IgD-negative memory B cell (primary cell): ENCODE measurements at regions not wholly inside any gene's neighbourhood (a gene's known extent, or its start where the extent isn't known, plus 50 kb on each side); places are given as distances from the start of the nearest gene placed in this dataset.
A peak's percentile ranks its signal among the peaks of the same experiment; 100 is the strongest.

Source experiments
- H3K27ac Mint-ChIP-seq, 3 donors: one replicate each; pipeline ENCODE4 v1.8.0; 2020 to 2022; ENCODE audit warnings: mild to moderate bottlenecking in 3 of 3, mixed read lengths in 3 of 3, moderate library complexity in 1 of 3
- H3K27me3 Mint-ChIP-seq: one replicate; pipeline ENCODE4 v1.8.0; 2021; ENCODE audit warnings: mixed read lengths
- H3K36me3 Mint-ChIP-seq: one replicate; pipeline ENCODE4 v1.8.0; 2020; ENCODE audit warnings: mild to moderate bottlenecking, mixed read lengths
- H3K4me1 Mint-ChIP-seq, 3 donors: one replicate each; pipeline ENCODE4 v1.8.0; 2020 to 2022; ENCODE audit warnings: mixed read lengths in 3 of 3, mild to moderate bottlenecking in 1 of 3
- H3K4me3 Mint-ChIP-seq, 4 donors: one replicate each; pipeline ENCODE4 v1.8.0; 2020 to 2022; ENCODE audit warnings: mild to moderate bottlenecking in 4 of 4, mixed read lengths in 4 of 4, moderate library complexity in 3 of 4
- H3K9me3 Mint-ChIP-seq, 3 donors: one replicate each; pipeline ENCODE4 v1.8.0; 2020 to 2021; ENCODE audit warnings: mixed read lengths in 3 of 3, mild to moderate bottlenecking in 1 of 3

DNA sequence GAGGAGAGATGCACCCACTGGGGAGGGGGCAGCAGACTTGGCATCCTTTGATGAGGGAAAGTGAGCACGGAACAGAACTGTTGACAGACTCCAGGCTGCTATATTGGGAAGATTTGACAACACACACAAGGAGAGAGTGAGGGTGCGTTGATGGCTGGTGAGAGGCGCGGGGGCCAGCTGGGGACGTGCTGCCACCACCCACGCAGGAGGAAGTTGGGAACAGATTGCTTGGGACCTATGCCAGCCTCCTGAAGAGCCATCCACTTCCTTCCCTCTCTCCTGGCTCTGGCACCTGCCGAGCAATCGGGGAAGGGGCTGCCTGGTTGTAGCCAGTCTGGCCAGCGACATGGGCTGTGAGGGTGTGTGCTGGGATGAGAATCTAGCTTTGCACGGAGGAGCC is 223.7 kb upstream of the CSF3R start:
- no peaks in the 10 kb centered on the region for H3K9me3 Mint-ChIP-seq
- no peaks in the 10 kb centered on the region for H3K36me3 Mint-ChIP-seq
- H3K27me3 Mint-ChIP-seq = peaks cover 33% of the 10 kb centered on the region
- peaks cover 2 to 10% (median 8%) of the 10 kb centered on the region in 3 donors for H3K4me1 Mint-ChIP-seq
- no peak overlapping the region for H3K4me3 Mint-ChIP-seq
- H3K27ac Mint-ChIP-seq = no peak overlapping the region

DNA sequence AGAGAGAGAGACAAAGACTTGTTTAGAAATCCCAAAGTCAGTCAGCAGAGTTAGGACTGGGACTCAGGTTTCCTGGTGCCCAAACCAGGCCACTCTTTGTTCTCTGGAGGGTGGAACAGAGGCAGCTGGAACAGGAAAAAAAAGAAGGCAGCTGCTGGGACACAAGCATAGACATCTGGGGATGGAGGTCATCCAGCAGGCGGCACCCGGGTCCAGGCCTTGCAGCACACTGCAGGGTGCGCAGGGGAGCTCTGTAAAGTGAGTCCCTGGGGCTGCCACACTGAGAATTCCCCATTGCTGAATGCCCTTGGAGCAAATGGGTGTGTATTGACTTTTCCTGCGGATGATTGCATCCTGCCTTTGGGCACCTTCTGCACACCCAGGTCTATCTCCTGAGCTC is 222.9 kb upstream of the CSF3R start:
- Mint-ChIP-seq H3K4me3 (no peak overlapping the region), H3K36me3 (no peaks in the 10 kb centered on the region), H3K9me3 (no peaks in the 10 kb centered on the region), H3K4me1 (peaks cover 2 to 10% (median 8%) of the 10 kb centered on the region in 3 donors), H3K27me3 (peaks cover 35% of the 10 kb centered on the region), H3K27ac (no peak overlapping the region)

DNA sequence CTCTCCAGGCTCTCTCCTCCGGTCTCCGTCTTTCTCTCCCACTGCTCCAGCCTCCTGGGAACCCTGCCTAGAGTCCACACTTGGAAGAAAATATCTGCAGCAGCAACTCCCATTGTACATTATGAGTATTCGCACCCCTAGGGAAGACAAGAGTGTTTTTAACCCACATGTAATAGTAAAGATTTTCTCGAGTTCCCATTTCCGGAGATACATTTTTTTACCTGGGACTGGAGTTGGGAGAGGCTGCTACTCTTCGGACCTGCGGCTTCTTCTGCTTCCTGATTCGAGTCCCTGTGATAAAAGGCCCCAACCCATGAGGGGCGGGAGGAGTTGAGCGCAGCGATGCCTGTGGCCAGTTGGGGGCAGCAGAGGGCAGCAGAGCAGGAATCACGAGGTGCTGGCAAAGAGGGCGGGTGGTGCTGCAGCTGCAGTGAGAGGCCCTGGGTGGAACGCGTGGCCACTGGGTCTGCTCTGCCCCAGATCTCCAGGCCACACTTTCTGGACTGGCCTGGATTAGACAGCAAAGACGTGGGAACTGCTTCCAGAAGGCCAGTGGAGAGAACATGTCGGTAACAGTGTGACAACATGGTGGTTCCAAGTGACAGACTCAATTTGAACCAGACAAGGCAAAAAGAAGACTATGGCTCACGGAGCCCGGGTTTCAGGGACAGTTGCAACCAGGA is 221.0 kb upstream of the CSF3R start:
- Mint-ChIP-seq H3K9me3 (no peaks in the 10 kb centered on the region), H3K36me3 (no peaks in the 10 kb centered on the region), H3K4me3 (no peak overlapping the region), H3K4me1 (peaks cover 2 to 10% (median 8%) of the 10 kb centered on the region in 3 donors), H3K27me3 (peaks cover 29% of the 10 kb centered on the region), H3K27ac (peak overlapping the region in 1 of 3 donors; percentile 67)

DNA sequence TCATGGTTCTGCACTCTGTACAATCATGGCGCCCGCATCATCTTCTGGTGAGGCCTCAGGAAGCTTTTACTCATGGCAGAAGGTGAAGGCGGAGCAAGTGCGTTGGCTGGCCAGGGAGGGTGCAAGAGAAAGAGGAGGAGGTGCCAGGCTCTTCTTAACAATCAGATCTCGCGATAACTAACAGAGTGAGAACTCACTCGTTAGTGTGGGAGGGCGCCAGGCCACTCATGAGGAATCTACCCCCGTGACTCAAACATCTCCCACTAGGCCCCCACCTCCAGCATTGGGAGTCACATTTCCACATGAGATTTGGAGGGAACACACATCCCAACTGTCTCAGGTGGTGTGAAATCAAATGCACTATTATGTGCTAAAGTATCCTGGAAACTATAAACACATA is 220.2 kb upstream of the CSF3R start:
- peaks cover 29% of the 10 kb centered on the region for H3K27me3 Mint-ChIP-seq
- H3K27ac Mint-ChIP-seq = no peak overlapping the region
- H3K9me3 Mint-ChIP-seq = no peaks in the 10 kb centered on the region

DNA sequence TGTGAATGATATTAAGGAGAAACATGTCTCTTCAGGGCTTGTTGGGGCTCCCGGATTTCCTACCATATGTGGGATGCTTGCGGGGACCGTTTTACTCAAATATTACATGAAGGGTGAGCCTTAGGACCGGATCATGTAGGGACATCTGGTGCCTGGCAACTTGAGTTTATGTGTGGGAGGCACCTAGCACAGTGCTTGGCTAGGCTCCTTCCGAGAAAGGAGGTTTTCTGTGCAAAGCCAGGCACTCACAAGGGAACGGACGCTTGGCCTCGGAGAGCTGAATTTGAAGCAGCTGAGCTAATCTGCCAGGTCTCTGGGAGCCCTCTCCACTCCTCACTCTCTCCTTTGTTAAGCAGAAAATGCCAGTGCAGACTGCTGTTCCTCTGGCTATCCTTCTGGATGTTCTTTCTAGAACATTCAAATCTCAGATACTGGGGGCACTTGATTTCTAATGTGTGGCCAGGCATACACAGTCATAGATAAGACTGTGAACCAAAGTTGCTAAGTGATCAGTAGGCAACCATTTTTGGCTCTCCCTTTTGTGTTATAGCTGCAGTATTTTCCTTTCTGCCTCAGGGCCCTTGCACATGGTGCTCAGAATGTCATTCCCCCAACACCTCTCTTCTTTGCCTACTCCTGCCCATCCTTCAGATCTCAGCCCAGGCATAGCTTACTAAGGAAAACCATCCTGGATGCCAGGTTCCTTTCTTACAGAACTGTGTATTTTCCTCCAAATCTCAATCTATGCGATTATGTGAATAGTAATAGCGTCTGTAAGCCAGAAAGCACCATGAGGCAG is 216.6 kb upstream of the CSF3R start:
- no peaks in the 10 kb centered on the region for H3K36me3 Mint-ChIP-seq
- H3K9me3 Mint-ChIP-seq = no peaks in the 10 kb centered on the region
- peaks cover 0 to 8% (median 6%) of the 10 kb centered on the region in 3 donors for H3K4me1 Mint-ChIP-seq
- no peak overlapping the region for H3K27ac Mint-ChIP-seq
- no peak overlapping the region for H3K4me3 Mint-ChIP-seq
- peaks cover 20% of the 10 kb centered on the region for H3K27me3 Mint-ChIP-seq

More for the DNA sequence above, 220.2 kb upstream of the CSF3R start:
- H3K36me3 Mint-ChIP-seq = no peaks in the 10 kb centered on the region
- H3K4me3 Mint-ChIP-seq = no peak overlapping the region
- H3K4me1 Mint-ChIP-seq = peaks cover 2 to 10% (median 8%) of the 10 kb centered on the region in 3 donors

DNA sequence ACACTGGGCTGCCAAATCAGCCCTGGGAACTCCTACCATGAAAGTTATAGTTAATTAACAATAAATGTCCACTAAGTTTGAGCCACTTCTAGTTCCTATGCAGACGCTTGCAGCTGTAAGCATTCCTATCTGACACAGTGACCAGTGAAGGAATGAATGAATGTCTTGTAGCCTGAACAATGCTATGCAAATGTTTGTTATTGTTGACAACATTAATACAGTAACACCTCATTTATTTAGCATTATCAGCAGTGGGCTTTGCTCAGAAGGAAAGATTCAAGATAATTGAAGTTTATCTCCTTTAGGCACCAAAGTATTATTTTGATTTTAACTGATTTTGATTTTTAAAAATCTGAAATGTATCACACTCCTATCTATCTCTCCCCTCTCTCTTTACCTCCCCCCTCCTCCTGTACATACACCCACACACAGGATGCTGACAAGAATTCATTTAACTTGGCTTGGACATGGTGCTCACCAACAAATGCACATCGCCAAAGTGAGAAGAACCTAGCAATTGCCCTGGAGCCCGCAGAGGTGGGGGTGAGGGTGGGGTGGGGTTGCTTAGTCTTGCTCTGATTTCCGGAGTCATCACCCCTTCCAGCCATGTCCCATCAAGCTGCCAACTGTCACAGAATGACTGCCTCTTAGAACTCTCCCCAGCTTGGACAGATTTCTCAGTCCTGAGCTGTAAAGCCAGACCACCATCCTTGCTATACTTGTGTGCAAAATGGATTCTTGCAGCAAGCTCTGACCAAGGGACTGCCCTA is 215.3 kb upstream of the CSF3R start:
- H3K27me3 Mint-ChIP-seq = peaks cover 21% of the 10 kb centered on the region
- no peaks in the 10 kb centered on the region for H3K36me3 Mint-ChIP-seq
- no peak overlapping the region for H3K4me3 Mint-ChIP-seq
- no peak overlapping the region for H3K27ac Mint-ChIP-seq
- H3K9me3 Mint-ChIP-seq = no peaks in the 10 kb centered on the region
- no peaks in the 10 kb centered on the region for H3K4me1 Mint-ChIP-seq

DNA sequence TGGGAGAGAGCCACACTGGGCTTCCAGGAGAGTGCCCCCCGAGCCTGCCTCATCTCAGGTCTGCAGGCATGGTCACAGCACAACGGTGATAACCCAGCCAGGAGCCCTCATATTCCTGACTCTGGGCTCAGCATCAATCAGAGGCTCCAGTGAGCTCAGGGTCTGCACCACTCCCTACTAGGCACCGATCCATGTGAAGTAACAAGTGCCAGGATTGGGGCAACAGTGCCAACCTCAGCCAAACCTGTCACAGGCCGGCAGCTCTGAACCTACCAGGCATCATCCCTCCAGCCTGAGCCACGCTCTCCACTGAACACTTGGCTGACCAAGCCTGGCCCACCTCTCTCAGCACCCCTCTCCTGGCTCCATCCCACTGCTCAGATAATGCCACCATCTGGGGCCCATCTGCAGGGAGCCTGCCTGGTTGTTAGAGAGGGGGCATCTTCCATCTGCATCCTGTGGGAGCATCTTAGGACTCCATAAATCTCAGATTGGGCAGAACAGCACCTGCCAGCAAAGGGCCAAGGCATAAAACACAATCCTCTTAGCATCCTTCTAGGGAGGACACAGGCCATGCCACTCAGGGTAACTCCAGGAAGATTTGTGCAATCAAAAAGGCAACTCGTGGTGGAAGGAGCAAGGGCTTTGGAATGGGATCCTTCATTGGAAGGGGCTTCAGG is 213.7 kb upstream of the CSF3R start:
- no peak overlapping the region for H3K4me3 Mint-ChIP-seq
- H3K9me3 Mint-ChIP-seq = no peaks in the 10 kb centered on the region
- peaks cover 26% of the 10 kb centered on the region for H3K27me3 Mint-ChIP-seq
- no peaks in the 10 kb centered on the region for H3K36me3 Mint-ChIP-seq
- H3K4me1 Mint-ChIP-seq = no peaks in the 10 kb centered on the region
- no peak overlapping the region for H3K27ac Mint-ChIP-seq

DNA sequence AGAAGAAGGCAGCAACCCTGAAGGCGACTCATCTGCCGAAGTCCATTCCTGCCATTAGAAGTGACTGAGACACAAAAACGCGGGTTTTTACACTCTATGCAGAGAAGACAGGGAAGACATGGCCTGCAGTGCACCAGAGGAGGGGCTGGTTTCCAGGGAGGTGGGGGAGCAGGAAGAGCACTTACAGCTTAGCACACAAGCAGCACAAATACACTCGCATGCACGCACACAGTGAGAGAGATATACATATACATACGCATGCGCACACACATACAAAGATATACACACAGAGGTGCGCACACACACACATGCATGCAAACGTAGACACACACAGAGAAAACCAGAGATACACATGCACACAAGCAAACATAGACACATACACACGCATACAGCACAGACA is 210.9 kb upstream of the CSF3R start:
- H3K27me3 Mint-ChIP-seq = peaks cover 19% of the 10 kb centered on the region
- no peak overlapping the region for H3K4me3 Mint-ChIP-seq
- no peaks in the 10 kb centered on the region for H3K4me1 Mint-ChIP-seq
- H3K36me3 Mint-ChIP-seq = no peaks in the 10 kb centered on the region
- H3K9me3 Mint-ChIP-seq = no peaks in the 10 kb centered on the region
- peak overlapping the region in 1 of 3 donors; percentile 9 for H3K27ac Mint-ChIP-seq

DNA sequence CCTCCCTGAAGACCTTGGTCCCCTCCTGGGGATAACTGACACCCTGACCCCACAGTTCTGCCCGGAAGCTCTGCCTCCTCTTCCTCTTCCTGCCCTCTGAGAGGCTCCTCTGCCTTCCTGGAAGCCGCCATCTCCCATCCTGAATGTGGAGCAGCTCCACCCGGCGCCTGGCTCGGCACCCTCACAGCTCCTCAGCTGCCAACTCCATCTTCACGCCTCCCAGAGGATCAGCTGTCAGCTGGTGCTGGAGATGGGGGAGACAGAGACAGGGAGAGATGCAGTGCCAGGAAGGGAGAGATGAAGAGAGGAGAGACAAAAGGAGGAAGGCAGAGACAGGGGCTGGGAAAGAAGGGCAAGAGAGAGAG is 210.4 kb upstream of the CSF3R start:
- Mint-ChIP-seq H3K9me3 (no peaks in the 10 kb centered on the region), H3K27me3 (peaks cover 19% of the 10 kb centered on the region), H3K27ac (peak overlapping the region in 1 of 3 donors; percentile 9), H3K4me3 (no peak overlapping the region), H3K4me1 (no peaks in the 10 kb centered on the region), H3K36me3 (no peaks in the 10 kb centered on the region)

DNA sequence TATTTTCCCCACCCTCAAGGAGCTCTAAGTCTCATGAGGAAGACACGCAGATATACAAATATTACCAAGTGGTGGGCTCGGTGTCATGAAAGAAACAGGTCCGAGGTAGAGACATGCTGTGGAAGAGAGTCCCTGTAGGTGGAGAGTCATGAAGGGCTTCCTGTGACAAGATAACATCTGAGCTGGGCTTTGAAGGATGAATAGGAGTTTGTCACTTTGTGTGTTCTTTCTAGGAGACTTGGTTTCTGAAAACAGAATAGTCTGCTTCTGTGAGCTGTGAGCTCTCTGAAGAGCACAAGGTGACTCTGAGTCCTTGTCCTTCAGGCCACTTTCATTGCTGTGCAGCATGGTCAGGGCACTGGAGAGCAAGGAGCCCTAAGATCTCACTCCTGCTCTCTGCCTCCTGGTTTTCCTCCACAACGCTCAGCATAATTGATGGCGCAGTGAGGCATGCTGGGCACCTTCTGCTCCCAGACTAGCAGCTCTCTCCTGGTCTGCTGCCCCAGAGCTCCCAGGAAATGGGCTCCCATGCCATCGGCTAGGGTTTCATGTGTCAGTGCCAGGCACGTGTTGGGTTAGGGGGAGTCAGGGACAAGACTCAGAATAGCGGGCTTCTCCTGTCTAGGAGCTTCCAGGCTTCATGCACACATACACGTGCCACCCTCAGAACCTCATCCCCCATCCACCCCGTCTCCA is 209.9 kb upstream of the CSF3R start:
- peaks cover 21% of the 10 kb centered on the region for H3K27me3 Mint-ChIP-seq

DNA sequence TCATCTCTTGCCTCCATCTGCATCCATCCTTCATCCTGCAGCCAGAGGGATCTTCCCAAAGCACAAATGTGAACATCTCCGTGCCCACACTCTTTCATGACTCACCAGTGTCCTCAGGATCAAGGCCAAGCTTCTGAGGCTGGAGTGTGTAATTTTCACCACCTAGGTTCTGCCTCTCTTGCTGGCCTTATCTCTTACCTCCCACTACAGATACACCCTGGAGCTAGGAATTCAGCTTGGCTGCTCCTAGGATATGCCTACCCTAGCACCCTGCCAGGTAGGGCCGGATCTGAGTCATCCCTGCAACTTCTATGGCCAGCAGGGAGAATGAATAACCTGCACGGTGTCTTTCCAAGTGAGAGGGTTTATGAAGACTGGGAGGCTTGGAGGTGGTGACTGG is 208.7 kb upstream of the CSF3R start:
- Mint-ChIP-seq H3K27me3 (peaks cover 27% of the 10 kb centered on the region), H3K36me3 (no peaks in the 10 kb centered on the region), H3K27ac (no peak overlapping the region), H3K4me3 (no peak overlapping the region), H3K4me1 (no peaks in the 10 kb centered on the region), H3K9me3 (no peaks in the 10 kb centered on the region)

More for the DNA sequence above, 209.9 kb upstream of the CSF3R start:
- Mint-ChIP-seq H3K4me3 (no peak overlapping the region), H3K27ac (no peak overlapping the region), H3K4me1 (no peaks in the 10 kb centered on the region), H3K36me3 (no peaks in the 10 kb centered on the region), H3K9me3 (no peaks in the 10 kb centered on the region)

DNA sequence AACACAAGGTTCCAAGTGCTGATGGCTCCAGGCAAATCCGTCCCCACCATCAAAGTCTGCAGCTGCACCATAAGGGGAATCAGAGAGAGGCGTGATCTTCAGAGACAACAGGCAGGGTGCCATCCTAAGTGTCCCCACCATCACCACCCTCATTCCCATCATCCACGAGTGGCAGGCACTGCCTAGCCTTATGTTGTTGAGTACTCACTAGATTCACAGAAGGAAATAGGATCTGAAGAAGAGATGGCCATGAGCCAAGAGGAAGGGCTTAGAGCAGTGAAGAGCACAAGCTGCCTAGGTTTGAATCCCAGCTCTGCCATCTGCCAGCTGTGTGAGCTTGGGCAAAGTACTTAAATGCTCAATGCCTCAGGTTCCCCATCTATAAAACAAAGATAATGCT is 207.3 kb upstream of the CSF3R start:
- no peaks in the 10 kb centered on the region for H3K9me3 Mint-ChIP-seq
- peaks cover 28% of the 10 kb centered on the region for H3K27me3 Mint-ChIP-seq
- H3K4me1 Mint-ChIP-seq = no peaks in the 10 kb centered on the region

DNA sequence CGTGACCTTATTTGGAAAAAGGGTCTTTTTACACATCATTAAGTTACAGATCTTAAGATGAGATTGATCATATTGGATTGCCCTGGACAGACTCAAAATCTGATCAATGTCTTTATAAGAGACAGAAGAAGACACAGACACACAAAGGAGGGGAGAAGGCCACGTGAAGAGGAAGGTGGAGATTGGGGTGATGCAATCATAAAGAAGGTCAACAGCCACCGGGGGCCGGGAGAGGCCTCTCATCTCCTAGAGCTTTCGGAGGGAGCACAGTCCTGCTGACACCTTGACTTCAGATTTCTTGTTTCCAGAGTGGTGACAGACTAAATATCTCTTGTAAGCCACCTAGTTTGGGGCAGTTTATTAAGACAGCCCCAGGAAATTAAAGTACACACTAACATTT is 204.6 kb upstream of the CSF3R start:
- Mint-ChIP-seq H3K9me3 (no peaks in the 10 kb centered on the region), H3K4me3 (no peak overlapping the region), H3K27ac (no peak overlapping the region), H3K27me3 (peaks cover 11% of the 10 kb centered on the region), H3K36me3 (no peaks in the 10 kb centered on the region), H3K4me1 (no peaks in the 10 kb centered on the region)

More for the DNA sequence above, 207.3 kb upstream of the CSF3R start:
- no peaks in the 10 kb centered on the region for H3K36me3 Mint-ChIP-seq
- H3K27ac Mint-ChIP-seq = no peak overlapping the region
- H3K4me3 Mint-ChIP-seq = no peak overlapping the region

DNA sequence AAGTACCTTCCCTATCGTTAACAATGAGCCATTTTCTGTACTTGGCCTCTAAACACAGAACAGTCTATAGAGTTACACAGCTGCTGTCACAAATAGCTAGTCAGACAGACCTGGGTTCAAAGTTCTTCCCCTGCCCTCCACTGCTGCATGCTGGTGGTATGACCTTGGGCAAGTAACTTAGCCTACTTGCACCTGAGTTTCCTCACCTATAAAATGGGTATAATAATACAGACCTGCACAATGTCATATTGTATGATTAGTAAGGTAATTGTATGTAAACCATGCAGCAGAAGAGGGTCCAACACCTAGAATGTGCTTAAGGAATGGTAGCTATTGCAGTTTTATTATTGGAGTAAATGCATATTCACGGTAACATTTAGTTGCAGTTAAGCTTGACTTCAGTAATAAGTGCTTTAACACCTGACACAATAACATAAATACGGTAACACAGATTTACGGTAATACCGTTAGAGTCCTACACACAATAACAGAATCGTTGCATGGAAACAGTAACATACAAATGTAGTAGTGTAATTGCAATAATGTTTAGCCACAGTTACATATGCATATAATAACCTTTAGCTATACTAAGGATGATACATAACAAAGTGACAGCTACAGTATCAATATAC is 193.3 kb upstream of the CSF3R start:
- Mint-ChIP-seq H3K4me3 (no peak overlapping the region), H3K27me3 (peaks cover 9% of the 10 kb centered on the region), H3K27ac (no peak overlapping the region), H3K4me1 (peaks cover 0 to 2% (median 0%) of the 10 kb centered on the region in 3 donors), H3K9me3 (peaks cover 0 to 3% (median 0%) of the 10 kb centered on the region in 3 donors), H3K36me3 (no peaks in the 10 kb centered on the region)
